GM23338 (cell line): ENCODE measurements at regions not wholly inside any gene's neighbourhood (a gene's known extent, or its start where the extent isn't known, plus 50 kb on each side); places are given as distances from the start of the nearest gene placed in this dataset.

Source experiments
- CREB1 ChIP-seq: fragments of 250-450 bp; sonication (Bioruptor Pico); IDR thresholded peaks from 2 replicates; pipeline ENCODE4 v1.5.0; 2020; ENCODE audit warnings: low read depth, mild to moderate bottlenecking, moderate library complexity
- EZH2 ChIP-seq: fragments of 200-600 bp; sonication (generic); IDR thresholded peaks from one replicate; pipeline ENCODE4 v1.8.0; 2017; ENCODE audit warnings: antibody characterized with exemption, mild to moderate bottlenecking, low read depth; ENCODE audit not compliant: unreplicated experiment
- JUNB ChIP-seq: IDR thresholded peaks from one replicate; pipeline ENCODE4 v1.6.1; 2016; ENCODE audit warnings: antibody characterized with exemption; ENCODE audit not compliant: unreplicated experiment
- POLR2AphosphoS5 ChIP-seq: IDR thresholded peaks from 2 replicates; pipeline ENCODE4 v1.6.1; 2016; ENCODE audit warnings: antibody characterized with exemption, low read depth
- REST ChIP-seq: IDR thresholded peaks from one replicate; pipeline ENCODE4 v1.6.1; 2018; ENCODE audit warnings: antibody characterized with exemption; ENCODE audit not compliant: unreplicated experiment
- ZNF331 ChIP-seq: fragments of 250-450 bp; sonication (Bioruptor Pico); IDR thresholded peaks from 2 replicates; pipeline ENCODE4 v1.5.0; 2020; ENCODE audit warnings: low read depth, mild to moderate bottlenecking, moderate library complexity
- TF ChIP-seq, protein P1 (sequence below): fragments of 250-450 bp; sonication (Bioruptor Pico); IDR thresholded peaks from 2 replicates; pipeline ENCODE4 v1.5.0; 2020; ENCODE audit warnings: mild to moderate bottlenecking, moderate library complexity

DNA sequence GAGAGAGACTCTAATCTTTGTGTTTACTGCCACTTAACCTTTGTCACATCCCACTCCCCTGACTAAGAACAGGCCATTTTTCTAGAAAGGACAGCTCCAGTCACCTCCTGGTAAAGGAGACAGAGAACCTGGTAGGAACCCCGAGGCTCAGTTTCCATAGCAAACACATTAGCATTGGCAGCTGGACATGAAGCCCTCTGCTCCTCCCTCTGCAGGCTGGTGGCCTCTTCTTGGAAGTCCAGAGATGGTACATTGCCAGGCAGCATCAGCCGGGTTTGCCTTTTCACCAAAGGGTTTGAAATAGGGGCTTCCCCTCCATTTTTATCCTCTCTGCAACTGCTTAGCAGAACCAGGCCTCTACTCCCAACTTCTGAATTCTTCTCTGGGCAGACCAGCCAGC is 213.4 kb upstream of the SEMA6D start (continued):
- TF ChIP-seq, protein P1, sequence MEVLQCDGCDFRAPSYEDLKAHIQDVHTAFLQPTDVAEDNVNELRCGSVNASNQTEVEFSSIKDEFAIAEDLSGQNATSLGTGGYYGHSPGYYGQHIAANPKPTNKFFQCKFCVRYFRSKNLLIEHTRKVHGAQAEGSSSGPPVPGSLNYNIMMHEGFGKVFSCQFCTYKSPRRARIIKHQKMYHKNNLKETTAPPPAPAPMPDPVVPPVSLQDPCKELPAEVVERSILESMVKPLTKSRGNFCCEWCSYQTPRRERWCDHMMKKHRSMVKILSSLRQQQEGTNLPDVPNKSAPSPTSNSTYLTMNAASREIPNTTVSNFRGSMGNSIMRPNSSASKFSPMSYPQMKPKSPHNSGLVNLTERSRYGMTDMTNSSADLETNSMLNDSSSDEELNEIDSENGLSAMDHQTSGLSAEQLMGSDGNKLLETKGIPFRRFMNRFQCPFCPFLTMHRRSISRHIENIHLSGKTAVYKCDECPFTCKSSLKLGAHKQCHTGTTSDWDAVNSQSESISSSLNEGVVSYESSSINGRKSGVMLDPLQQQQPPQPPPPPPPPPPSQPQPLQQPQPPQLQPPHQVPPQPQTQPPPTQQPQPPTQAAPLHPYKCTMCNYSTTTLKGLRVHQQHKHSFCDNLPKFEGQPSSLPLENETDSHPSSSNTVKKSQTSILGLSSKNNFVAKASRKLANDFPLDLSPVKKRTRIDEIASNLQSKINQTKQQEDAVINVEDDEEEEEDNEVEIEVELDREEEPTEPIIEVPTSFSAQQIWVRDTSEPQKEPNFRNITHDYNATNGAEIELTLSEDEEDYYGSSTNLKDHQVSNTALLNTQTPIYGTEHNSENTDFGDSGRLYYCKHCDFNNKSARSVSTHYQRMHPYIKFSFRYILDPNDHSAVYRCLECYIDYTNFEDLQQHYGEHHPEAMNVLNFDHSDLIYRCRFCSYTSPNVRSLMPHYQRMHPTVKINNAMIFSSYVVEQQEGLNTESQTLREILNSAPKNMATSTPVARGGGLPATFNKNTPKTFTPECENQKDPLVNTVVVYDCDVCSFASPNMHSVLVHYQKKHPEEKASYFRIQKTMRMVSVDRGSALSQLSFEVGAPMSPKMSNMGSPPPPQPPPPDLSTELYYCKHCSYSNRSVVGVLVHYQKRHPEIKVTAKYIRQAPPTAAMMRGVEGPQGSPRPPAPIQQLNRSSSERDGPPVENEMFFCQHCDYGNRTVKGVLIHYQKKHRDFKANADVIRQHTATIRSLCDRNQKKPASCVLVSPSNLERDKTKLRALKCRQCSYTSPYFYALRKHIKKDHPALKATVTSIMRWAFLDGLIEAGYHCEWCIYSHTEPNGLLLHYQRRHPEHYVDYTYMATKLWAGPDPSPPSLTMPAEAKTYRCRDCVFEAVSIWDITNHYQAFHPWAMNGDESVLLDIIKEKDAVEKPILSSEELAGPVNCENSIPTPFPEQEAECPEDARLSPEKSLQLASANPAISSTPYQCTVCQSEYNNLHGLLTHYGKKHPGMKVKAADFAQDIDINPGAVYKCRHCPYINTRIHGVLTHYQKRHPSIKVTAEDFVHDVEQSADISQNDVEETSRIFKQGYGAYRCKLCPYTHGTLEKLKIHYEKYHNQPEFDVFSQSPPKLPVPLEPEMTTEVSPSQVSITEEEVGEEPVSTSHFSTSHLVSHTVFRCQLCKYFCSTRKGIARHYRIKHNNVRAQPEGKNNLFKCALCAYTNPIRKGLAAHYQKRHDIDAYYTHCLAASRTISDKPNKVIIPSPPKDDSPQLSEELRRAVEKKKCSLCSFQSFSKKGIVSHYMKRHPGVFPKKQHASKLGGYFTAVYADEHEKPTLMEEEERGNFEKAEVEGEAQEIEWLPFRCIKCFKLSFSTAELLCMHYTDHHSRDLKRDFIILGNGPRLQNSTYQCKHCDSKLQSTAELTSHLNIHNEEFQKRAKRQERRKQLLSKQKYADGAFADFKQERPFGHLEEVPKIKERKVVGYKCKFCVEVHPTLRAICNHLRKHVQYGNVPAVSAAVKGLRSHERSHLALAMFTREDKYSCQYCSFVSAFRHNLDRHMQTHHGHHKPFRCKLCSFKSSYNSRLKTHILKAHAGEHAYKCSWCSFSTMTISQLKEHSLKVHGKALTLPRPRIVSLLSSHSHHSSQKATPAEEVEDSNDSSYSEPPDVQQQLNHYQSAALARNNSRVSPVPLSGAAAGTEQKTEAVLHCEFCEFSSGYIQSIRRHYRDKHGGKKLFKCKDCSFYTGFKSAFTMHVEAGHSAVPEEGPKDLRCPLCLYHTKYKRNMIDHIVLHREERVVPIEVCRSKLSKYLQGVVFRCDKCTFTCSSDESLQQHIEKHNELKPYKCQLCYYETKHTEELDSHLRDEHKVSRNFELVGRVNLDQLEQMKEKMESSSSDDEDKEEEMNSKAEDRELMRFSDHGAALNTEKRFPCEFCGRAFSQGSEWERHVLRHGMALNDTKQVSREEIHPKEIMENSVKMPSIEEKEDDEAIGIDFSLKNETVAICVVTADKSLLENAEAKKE: no peak
- TF ChIP-seq ZNF331 (CRISPR knock-in tag) (no peak), EZH2 (no peak), REST (no peak), POLR2AphosphoS5 (no peak), JUNB (no peak), CREB1 (CRISPR knock-in tag) (no peak)
